IMR-90 (cell line): ENCODE measurements at regions not wholly inside any gene's neighbourhood (a gene's known extent, or its start where the extent isn't known, plus 50 kb on each side); places are given as distances from the start of the nearest gene placed in this dataset.

Experiments
- ATAC-seq: fragments of 200-7000 bp; cut with Tn5 transposase; 2 replicates; pipeline ENCODE4 v1.9.1; 2020; ENCODE audit warnings: low read depth, mild to moderate bottlenecking, moderate library complexity
- BruUV-seq: library from RNA; stranded (reverse); fragments of 400-500 nt; replicated peaks from 2 replicates; lab custom pipeline; 2021; lab: Mats Ljungman, UMichigan
- CTCF ChIA-PET: fragments of 300-600 bp; formaldehyde crosslinking; extraction: SDS; loops from one replicate; lab custom pipeline; 2021; ENCODE audit warnings: antibody characterized with exemption; lab: Yijun Ruan, JAX
- POLR2A ChIA-PET: fragments of 300-600 bp; sonication (Branson Sonifier 250); formaldehyde crosslinking; loops from one replicate; lab custom pipeline; 2022; ENCODE audit warnings: antibody characterized with exemption; ENCODE audit not compliant: unreplicated experiment; lab: Charles Lee
- DNase-seq: peaks from one replicate; pipeline ENCODE4 v3.0.0; 2013
- H2AFZ ChIP-seq: replicated peaks from 2 replicates; pipeline ENCODE3; 2013; ENCODE audit warnings: low read length, mild to moderate bottlenecking; ENCODE audit not compliant: poor library complexity
- H2AK5ac ChIP-seq: 2 replicates; pipeline ENCODE4 v1.6.1; 2013; ENCODE audit warnings: low read depth, low read length, inconsistent platforms
- H2AK9ac ChIP-seq: replicated peaks from 2 replicates; pipeline ENCODE3; 2013; ENCODE audit warnings: mild to moderate bottlenecking, low read depth, low read length, moderate library complexity; ENCODE audit not compliant: poor library complexity
- H2BK120ac ChIP-seq: 2 replicates; pipeline ENCODE4 v1.6.1; 2013; ENCODE audit warnings: low read depth, low read length, inconsistent platforms
- H2BK15ac ChIP-seq: 3 replicates; pipeline ENCODE4 v1.6.1; 2013; ENCODE audit warnings: low read depth, low read length, inconsistent platforms
- H2BK20ac ChIP-seq: 2 replicates; pipeline ENCODE4 v1.6.1; 2013; ENCODE audit warnings: low read depth, mild to moderate bottlenecking, inconsistent platforms, low read length, moderate library complexity
- H2BK5ac ChIP-seq: 2 replicates; pipeline ENCODE4 v1.6.1; 2013; ENCODE audit warnings: mild to moderate bottlenecking, low read depth, low read length, inconsistent platforms; ENCODE audit not compliant: poor library complexity, severe bottlenecking
- H3K14ac ChIP-seq: replicated peaks from 2 replicates; pipeline ENCODE4 v1.6.1; 2013; ENCODE audit warnings: low read depth, low read length, inconsistent platforms
- H3K18ac ChIP-seq: 2 replicates; pipeline ENCODE4 v1.6.1; 2013; ENCODE audit warnings: low read depth, low read length, control low read depth
- H3K23ac ChIP-seq: 2 replicates; pipeline ENCODE4 v1.6.1; 2013; ENCODE audit warnings: low read depth, low read length, inconsistent platforms
- H3K27ac ChIP-seq: 2 replicates; pipeline ENCODE4 v1.5.1; 2013; ENCODE audit warnings: mild to moderate bottlenecking, control low read depth, low read length; ENCODE audit not compliant: insufficient read depth
- H3K27me3 ChIP-seq: 2 replicates; pipeline ENCODE4 v1.6.1; 2013; ENCODE audit warnings: low read length; ENCODE audit not compliant: control insufficient read depth, insufficient read depth
- H3K36me3 ChIP-seq: 2 replicates; pipeline ENCODE4 v1.6.1; 2013; ENCODE audit warnings: low read length, mixed read lengths; ENCODE audit not compliant: control insufficient read depth, insufficient read depth
- H3K4ac ChIP-seq: 2 replicates; pipeline ENCODE4 v1.6.1; 2013; ENCODE audit warnings: low read depth, low read length, inconsistent platforms
- H3K4me1 ChIP-seq: 2 replicates; pipeline ENCODE4 v1.6.1; 2013; ENCODE audit warnings: low read length, mixed read lengths; ENCODE audit not compliant: control insufficient read depth, insufficient read depth
- H3K4me2 ChIP-seq: 2 replicates; pipeline ENCODE4 v1.6.1; 2013; ENCODE audit warnings: low read depth, mild to moderate bottlenecking, control low read depth, low read length, moderate library complexity
- H3K4me3 ChIP-seq: 2 replicates; pipeline ENCODE4 v1.5.1; 2013; ENCODE audit warnings: low read depth, mild to moderate bottlenecking, control low read depth, low read length, moderate library complexity; ENCODE audit not compliant: insufficient read depth
- H3K56ac ChIP-seq: 2 replicates; pipeline ENCODE4 v1.6.1; 2013; ENCODE audit warnings: low read length, inconsistent platforms; ENCODE audit not compliant: insufficient read depth; ENCODE audit errors: extremely low read depth
- H3K79me1 ChIP-seq, 2 experiments: 2 replicates each; pipeline ENCODE4 v1.6.1; 2013; ENCODE audit warnings: low read length in 2 of 2, inconsistent platforms in 1 of 2, low read depth in 1 of 2
- H3K9ac ChIP-seq: 2 replicates; pipeline ENCODE4 v1.6.1; 2013; ENCODE audit warnings: low read depth, low read length, control low read depth
- H3K9me1 ChIP-seq: 2 replicates; pipeline ENCODE4 v1.6.1; 2013; ENCODE audit warnings: low read length, inconsistent platforms; ENCODE audit not compliant: insufficient read depth
- H3K9me3 ChIP-seq: 2 replicates; pipeline ENCODE4 v1.6.1; 2013; ENCODE audit warnings: low read length; ENCODE audit not compliant: control insufficient read depth, insufficient read depth
- H4K20me1 ChIP-seq: 2 replicates; pipeline ENCODE4 v1.6.1; 2013; ENCODE audit warnings: low read length, inconsistent platforms; ENCODE audit not compliant: insufficient read depth
- H4K5ac ChIP-seq: 2 replicates; pipeline ENCODE4 v1.6.1; 2013; ENCODE audit warnings: mild to moderate bottlenecking, low read depth, low read length, control low read depth
- H4K8ac ChIP-seq, 2 experiments: 2 replicates each; pipeline ENCODE4 v1.6.1; 2013; ENCODE audit warnings: low read depth in 2 of 2, low read length in 2 of 2, control low read depth in 1 of 2, inconsistent platforms in 1 of 2
- H4K91ac ChIP-seq: 2 replicates; pipeline ENCODE4 v1.6.1; 2013; ENCODE audit warnings: low read depth, low read length, inconsistent platforms; ENCODE audit not compliant: insufficient read depth
- CEBPB ChIP-seq: IDR thresholded peaks from 2 replicates; pipeline ENCODE4 v1.6.1; 2012; ENCODE audit warnings: low read depth, low read length, improper control_type of control experiment
- POLR2A ChIP-seq: IDR thresholded peaks from 2 replicates; pipeline ENCODE4 v1.6.1; 2012; ENCODE audit warnings: mild to moderate bottlenecking, low read depth, low read length
- RAD21 ChIP-seq: IDR thresholded peaks from 2 replicates; pipeline ENCODE4 v1.6.1; 2012; ENCODE audit warnings: low read length, improper control_type of control experiment
- dilution Hi-C: fragments of 300-500 bp; cut with HindIII; formaldehyde crosslinking; loops from one replicate; pipeline ENCODE4 v1.14.3; 2018; ENCODE audit warnings: low sequenced_read_pairs; ENCODE audit not compliant: unreplicated experiment
- in situ Hi-C: fragments of 300-500 bp; cut with MboI; formaldehyde crosslinking; loops from 3 replicates; pipeline ENCODE4 v1.14.3; 2019; ENCODE audit warnings: low sequenced_read_pairs, inconsistent platforms, mixed read lengths
- intact Hi-C: fragments of 100-400 bp; cut with micrococcal nuclease; formaldehyde crosslinking; loops from 2 replicates; pipeline ENCODE4 v1.10.0; 2022

DNA sequence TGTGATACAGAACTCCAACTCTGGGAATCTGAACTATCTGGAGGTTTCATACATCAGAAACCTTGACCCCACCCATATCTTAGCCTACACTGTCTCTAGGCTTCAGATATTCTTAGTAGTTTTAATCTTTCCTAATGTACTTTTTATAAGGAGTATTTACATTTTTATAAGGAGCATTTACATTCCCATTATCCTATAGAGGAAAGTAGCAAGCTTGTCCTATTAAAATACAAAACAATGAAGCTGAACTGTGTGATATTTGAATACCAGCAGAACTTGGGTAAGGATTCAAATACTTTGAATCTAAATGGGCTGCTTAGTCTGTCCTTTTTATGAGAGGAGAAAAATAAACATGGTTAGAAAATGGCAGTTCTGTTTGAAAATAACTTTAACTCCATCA is 247.4 kb downstream of the FMR1NB start:
- H4K5ac ChIP-seq = no peak overlapping the region
- H3K9me1 ChIP-seq = no peaks in the 10 kb centered on the region
- no peak overlapping the region for H2BK15ac ChIP-seq
- H3K18ac ChIP-seq = no peak overlapping the region
- no peaks in the 10 kb centered on the region for H4K20me1 ChIP-seq
- no peak overlapping the region for H3K14ac ChIP-seq
- H3K4ac ChIP-seq = no peak overlapping the region
- intact Hi-C loops (no loop called here), in situ Hi-C loops (no loop called here), dilution Hi-C loops (no loop called here)
- peaks cover 4% of the 10 kb centered on the region; the same call in 1 of the 2 replicates for H3K9me3 ChIP-seq
- ATAC-seq (no peak), DNase-seq (no peak)
- no peak overlapping the region for H3K23ac ChIP-seq
- no peaks in the 10 kb centered on the region for H3K4me1 ChIP-seq
- H2BK120ac ChIP-seq = no peak overlapping the region
- no peak overlapping the region for H2AK9ac ChIP-seq
- no peak overlapping the region for H4K8ac ChIP-seq
- H3K27ac ChIP-seq = no peak overlapping the region
- no peak overlapping the region for H3K56ac ChIP-seq
- H3K27me3 ChIP-seq = no peaks in the 10 kb centered on the region
- no peak overlapping the region for H2BK20ac ChIP-seq
- H3K4me3 ChIP-seq = no peak overlapping the region
- ChIA-PET CTCF (no interaction called here), POLR2A (no interaction called here)
- H2BK5ac ChIP-seq = no peak overlapping the region
- no peak for TF ChIP-seq CEBPB
- no peak for TF ChIP-seq POLR2A
- TF ChIP-seq RAD21 = no peak
- H2AFZ ChIP-seq = no peak overlapping the region
- H3K4me2 ChIP-seq = no peak overlapping the region
- H2AK5ac ChIP-seq = no peak overlapping the region
- BruUV-seq = no TSS peak
- H4K91ac ChIP-seq = no peak overlapping the region
- no peaks in the 10 kb centered on the region for H3K36me3 ChIP-seq
- H3K79me1 ChIP-seq = no peaks in the 10 kb centered on the region
- H3K9ac ChIP-seq = no peak overlapping the region
